H1 (cell line): ENCODE measurements at regions not wholly inside any gene's neighbourhood (a gene's known extent, or its start where the extent isn't known, plus 50 kb on each side); places are given as distances from the start of the nearest gene placed in this dataset.

Source experiments
- CBX5 ChIP-seq: fragments of 300-800, 300-1000 bp; sonication (generic); IDR thresholded peaks from 2 replicates; pipeline ENCODE4 v1.7.1; 2016; ENCODE audit warnings: antibody characterized with exemption, low read length, low read depth
- CBX8 ChIP-seq: fragments of 300-800, 300-1000 bp; sonication (generic); IDR thresholded peaks from 2 replicates; pipeline ENCODE4 v1.7.1; 2016; ENCODE audit warnings: low read depth, low read length, borderline replicate concordance
- CHD7 ChIP-seq: fragments of 300-600 bp; sonication (generic); IDR thresholded peaks from 2 replicates; pipeline ENCODE4 v1.7.1; 2012; ENCODE audit warnings: low read length, moderate library complexity, mild to moderate bottlenecking, inconsistent platforms; ENCODE audit not compliant: insufficient replicate concordance
- EZH2 ChIP-seq: fragments of 200-600 bp; sonication (generic); IDR thresholded peaks from 2 replicates; pipeline ENCODE4 v1.7.1; 2012; ENCODE audit warnings: low read depth, mild to moderate bottlenecking, moderate library complexity, low read length, inconsistent platforms; ENCODE audit not compliant: severe bottlenecking
- FOSL1 ChIP-seq: IDR thresholded peaks from 2 replicates; pipeline ENCODE4 v1.6.1; 2011; ENCODE audit warnings: mild to moderate bottlenecking, low read depth, low read length, moderate library complexity; ENCODE audit not compliant: insufficient read depth
- HDAC2 ChIP-seq, 2 experiments: fragments of 300-600 bp in 1 of 2; sonication (generic) in 1 of 2; IDR thresholded peaks; 2 replicates each; pipeline ENCODE4 v1.6.1; 2011 to 2012; ENCODE audit warnings: low read depth in 2 of 2, low read length in 2 of 2, mild to moderate bottlenecking in 2 of 2, moderate library complexity in 2 of 2, borderline replicate concordance in 1 of 2, inconsistent platforms in 1 of 2
- NRF1 ChIP-seq: IDR thresholded peaks from 2 replicates; pipeline ENCODE4 v1.6.1; 2011; ENCODE audit warnings: mild to moderate bottlenecking, low read depth, low read length, improper control_type of control experiment
- TEAD4 ChIP-seq: IDR thresholded peaks from 2 replicates; pipeline ENCODE4 v1.6.1; 2012; ENCODE audit warnings: low read depth, low read length, inconsistent platforms, mixed read lengths

DNA sequence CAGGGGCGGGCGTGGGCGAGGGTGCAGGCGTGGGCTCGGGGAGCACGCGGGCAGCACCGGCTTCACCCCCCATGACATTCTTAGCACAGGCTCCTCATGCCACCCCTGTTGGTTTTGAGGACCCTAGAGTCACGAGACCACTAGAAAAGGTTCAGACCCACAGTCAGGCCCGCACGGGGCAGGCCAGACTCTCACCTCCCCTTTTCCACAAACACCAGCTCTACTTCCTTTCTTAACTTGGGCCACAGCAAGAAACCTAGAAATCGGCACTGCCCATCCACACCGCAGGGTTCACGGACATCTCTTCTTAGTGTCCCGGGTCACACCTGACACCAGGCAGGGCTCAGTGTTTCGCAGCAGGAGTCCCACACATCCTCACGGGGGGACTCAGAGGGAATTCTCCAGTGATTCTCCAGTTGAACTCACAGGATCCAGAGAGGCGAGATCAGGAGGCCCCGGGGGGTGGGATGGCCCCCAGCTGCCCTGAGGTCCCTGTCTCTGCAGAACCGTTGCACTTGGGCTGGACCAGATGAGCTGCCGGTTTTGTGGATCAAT is 52.0 kb downstream of the JAKMIP3 start (continued):
- TF ChIP-seq CHD7 (no peak), NRF1 (no peak), HDAC2 (IDR thresholded peaks at IDR 0.05; ENCODE audit: borderline replicate concordance in 1 of 2, low read depth in 2 of 2, low read length in 2 of 2) (no peak), CBX5 (no peak), TEAD4 (no peak), FOSL1 (no peak), EZH2 (no peak), CBX8 (no peak)
